Loucy (cell line): ENCODE measurements at regions not wholly inside any gene's neighbourhood (a gene's known extent, or its start where the extent isn't known, plus 50 kb on each side); places are given as distances from the start of the nearest gene placed in this dataset.

Source experiments
- H2AFZ ChIP-seq: fragments of 200-600 bp; sonication (generic); 2 replicates; pipeline ENCODE4 v1.6.0; 2016; ENCODE audit warnings: antibody characterized with exemption, mild to moderate bottlenecking, low read length, moderate library complexity
- H3F3A ChIP-seq: fragments of 200-600 bp; 2 replicates; pipeline ENCODE4 v1.6.0; 2016; ENCODE audit warnings: antibody characterized with exemption, low read depth, mild to moderate bottlenecking
- H3K27me3 ChIP-seq: fragments of 200-600 bp; sonication (generic); 2 replicates; pipeline ENCODE4 v1.6.1; 2014; ENCODE audit warnings: low read length, mild to moderate bottlenecking; ENCODE audit not compliant: insufficient read depth, poor library complexity, severe bottlenecking
- H3K36me3 ChIP-seq: fragments of 200-600 bp; sonication (generic); 2 replicates; pipeline ENCODE4 v1.6.1; 2016; ENCODE audit warnings: low read length; ENCODE audit not compliant: insufficient read depth
- H3K4me1 ChIP-seq: fragments of 200-600 bp; sonication (generic); 2 replicates; pipeline ENCODE4 v1.5.1; 2014; ENCODE audit warnings: low read length, mild to moderate bottlenecking; ENCODE audit not compliant: insufficient read depth, poor library complexity, severe bottlenecking
- H3K4me2 ChIP-seq: fragments of 200-600 bp; sonication (generic); 2 replicates; pipeline ENCODE4 v1.6.0; 2014; ENCODE audit warnings: antibody characterized with exemption, low read length, low read depth, mild to moderate bottlenecking; ENCODE audit not compliant: poor library complexity, severe bottlenecking
- H3K4me3 ChIP-seq: fragments of 200-600 bp; sonication (generic); 2 replicates; pipeline ENCODE4 v1.5.1; 2014; ENCODE audit warnings: low read length, mild to moderate bottlenecking, mixed read lengths; ENCODE audit not compliant: poor library complexity, severe bottlenecking
- H3K79me2 ChIP-seq: fragments of 200-600 bp; sonication (generic); 2 replicates; pipeline ENCODE4 v1.6.1; 2014; ENCODE audit warnings: low read length; ENCODE audit not compliant: insufficient read depth
- H3K9ac ChIP-seq: fragments of 200-600 bp; sonication (generic); 2 replicates; pipeline ENCODE4 v1.6.0; 2014; ENCODE audit warnings: mild to moderate bottlenecking, low read depth, low read length, moderate library complexity; ENCODE audit not compliant: poor library complexity, severe bottlenecking
- H3K9me2 ChIP-seq: fragments of 200-600 bp; sonication (generic); replicated peaks from 2 replicates; pipeline ENCODE4 v1.6.1; 2016; ENCODE audit warnings: low read depth, low read length, mixed read lengths
- H3K9me3 ChIP-seq: fragments of 200-600 bp; sonication (generic); 2 replicates; pipeline ENCODE4 v1.6.1; 2014; ENCODE audit warnings: mild to moderate bottlenecking, antibody characterized with exemption, low read length, low read depth; ENCODE audit not compliant: insufficient read depth
- H4K20me1 ChIP-seq: fragments of 200-600 bp; sonication (generic); 2 replicates; pipeline ENCODE4 v1.6.0; 2014; ENCODE audit warnings: antibody characterized with exemption, low read length, mild to moderate bottlenecking; ENCODE audit not compliant: insufficient read depth, poor library complexity, severe bottlenecking
- CTCF ChIP-seq: fragments of 200-600 bp; sonication (generic); conservative IDR thresholded peaks from 2 replicates; pipeline ENCODE4 v1.5.1; 2014; ENCODE audit warnings: mild to moderate bottlenecking, antibody characterized with exemption, low read length
- EZH2phosphoT487 ChIP-seq: fragments of 200-600 bp; IDR thresholded peaks from 2 replicates; pipeline ENCODE4 v1.6.1; 2018; ENCODE audit warnings: antibody characterized with exemption, mild to moderate bottlenecking, moderate library complexity, borderline replicate concordance

DNA sequence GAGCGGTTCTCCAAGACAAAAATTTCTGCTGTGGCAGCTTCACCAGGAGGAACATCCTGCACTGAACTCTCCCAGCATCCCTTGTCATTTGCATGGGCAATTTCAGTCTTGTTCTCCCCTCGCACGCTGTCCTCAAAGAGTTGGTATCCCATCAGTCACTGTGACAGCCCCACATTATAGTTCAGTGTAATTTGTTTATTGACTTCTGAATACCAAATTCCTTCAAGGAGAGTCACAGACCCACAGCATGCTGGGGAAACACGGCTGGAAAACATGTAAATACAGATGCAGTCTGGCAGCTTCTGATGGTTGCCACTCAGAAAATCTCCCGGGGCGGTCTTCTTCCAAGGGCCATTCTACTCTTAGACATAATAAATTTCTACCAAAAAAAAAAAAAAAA is 151.0 kb upstream of the NEBL start:
- H3K79me2 ChIP-seq: no peaks in the 10 kb centered on the region
- H4K20me1 ChIP-seq: no peaks in the 10 kb centered on the region
- H3K4me3 ChIP-seq: no peak overlapping the region
- H3K36me3 ChIP-seq: no peaks in the 10 kb centered on the region
- H3K4me2 ChIP-seq: no peak overlapping the region
- no peak overlapping the region for H3K9ac ChIP-seq
- no peaks in the 10 kb centered on the region for H3K9me3 ChIP-seq
- H3K9me2 ChIP-seq: no peaks in the 10 kb centered on the region
- no peak for TF ChIP-seq CTCF
- TF ChIP-seq EZH2phosphoT487: no peak
- no peaks in the 10 kb centered on the region for H3F3A ChIP-seq
- H3K27me3 ChIP-seq: no peaks in the 10 kb centered on the region
- no peak overlapping the region for H2AFZ ChIP-seq
- H3K4me1 ChIP-seq: no peaks in the 10 kb centered on the region

DNA sequence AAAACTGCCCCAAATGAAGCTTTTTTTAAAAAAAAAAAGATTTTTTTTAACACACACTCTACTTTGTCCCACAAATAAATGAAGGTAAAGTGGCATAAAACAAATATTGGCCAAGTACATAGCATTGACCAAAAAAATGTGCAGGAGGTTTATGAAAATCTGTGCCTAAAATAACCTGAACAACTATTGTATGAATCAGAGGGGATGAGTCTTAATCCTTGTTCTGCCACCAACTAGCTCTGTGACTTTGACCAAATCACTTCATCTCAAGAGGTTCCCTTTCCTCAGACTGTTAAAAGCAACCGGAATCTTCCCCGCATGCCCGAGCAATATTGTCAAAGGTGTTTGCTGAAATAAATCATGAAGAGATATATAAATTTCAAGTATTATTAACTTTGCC is 150.4 kb upstream of the NEBL start:
- H3K27me3 ChIP-seq: no peaks in the 10 kb centered on the region
- H3F3A ChIP-seq: no peaks in the 10 kb centered on the region
- H3K4me1 ChIP-seq: no peaks in the 10 kb centered on the region
- no peaks in the 10 kb centered on the region for H3K9me2 ChIP-seq
- no peak overlapping the region for H2AFZ ChIP-seq
- TF ChIP-seq EZH2phosphoT487: no peak
- no peak for TF ChIP-seq CTCF
- H4K20me1 ChIP-seq: no peaks in the 10 kb centered on the region
- no peaks in the 10 kb centered on the region for H3K79me2 ChIP-seq
- H3K9ac ChIP-seq: no peak overlapping the region
- H3K9me3 ChIP-seq: no peaks in the 10 kb centered on the region
- no peak overlapping the region for H3K4me3 ChIP-seq
- H3K4me2 ChIP-seq: no peak overlapping the region
- H3K36me3 ChIP-seq: no peaks in the 10 kb centered on the region

DNA sequence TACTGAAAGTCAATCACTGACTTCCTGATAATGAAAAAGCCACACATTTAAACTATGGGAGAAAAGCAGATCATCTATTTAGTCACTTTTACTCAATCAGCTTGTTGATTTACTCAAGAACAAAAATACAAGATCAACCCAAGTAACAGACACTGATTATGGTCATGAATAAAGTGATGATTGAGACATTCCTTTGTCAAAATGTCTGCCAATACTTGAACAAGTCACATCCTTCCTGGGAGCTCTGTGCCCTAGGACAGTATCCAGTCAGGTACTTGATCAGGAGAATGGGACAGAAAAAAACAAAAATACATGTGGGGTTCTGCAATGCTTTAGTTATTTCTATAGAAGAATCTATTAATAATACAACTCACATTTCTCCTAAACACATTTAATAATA is 150.0 kb upstream of the NEBL start:
- H2AFZ ChIP-seq: no peak overlapping the region
- H3K4me2 ChIP-seq: no peak overlapping the region
- no peaks in the 10 kb centered on the region for H3K9me2 ChIP-seq
- H3K4me1 ChIP-seq: no peaks in the 10 kb centered on the region
- H4K20me1 ChIP-seq: no peaks in the 10 kb centered on the region
- H3K36me3 ChIP-seq: no peaks in the 10 kb centered on the region
- H3K4me3 ChIP-seq: no peak overlapping the region
- no peaks in the 10 kb centered on the region for H3K27me3 ChIP-seq
- H3K9me3 ChIP-seq: no peaks in the 10 kb centered on the region
- H3K79me2 ChIP-seq: no peaks in the 10 kb centered on the region
- H3K9ac ChIP-seq: no peak overlapping the region
- TF ChIP-seq EZH2phosphoT487 (no peak), CTCF (no peak)
- H3F3A ChIP-seq: no peaks in the 10 kb centered on the region
